ENCODE measurements at regions not wholly inside any gene's neighbourhood (a gene's known extent, or its start where the extent isn't known, plus 50 kb on each side); places are given as distances from the start of the nearest gene placed in this dataset.

DNA sequence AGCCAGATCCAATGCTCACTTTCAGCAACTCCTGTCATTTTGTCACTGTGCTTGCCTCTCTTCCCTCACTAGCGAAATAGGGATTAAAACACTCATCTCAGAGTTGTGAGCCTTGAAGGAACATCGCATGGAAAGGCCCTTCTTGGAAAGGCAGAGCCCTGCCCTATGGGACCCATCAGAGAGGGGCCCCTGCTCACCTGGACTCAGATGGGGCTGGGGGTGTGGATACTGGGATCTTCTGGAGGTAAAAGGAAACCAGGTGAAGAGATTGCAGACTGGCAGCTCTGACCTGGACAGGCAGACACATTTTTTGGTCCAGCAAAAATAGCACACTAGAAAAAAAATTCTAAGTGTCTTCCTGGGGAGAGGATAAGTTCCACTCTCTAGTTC lies 54.2 kb upstream of the EPS8L3 start:
- ChIA-PET CTCF (interaction anchor here (1.1 to 1.5 kb wide), 3 partner anchors 27 to 242 kb away, joined by 3 read pairs; partner anchors contain the start of gene AHCYL1), POLR2A (no interaction called here)
- no peaks in the 10 kb centered on the region for H3K4me1 Mint-ChIP-seq
- no peak overlapping the region for H3K27ac Mint-ChIP-seq
- no peak overlapping the region for H3K4me3 Mint-ChIP-seq
- ATAC-seq (no peak), DNase-seq (ENCODE audit: low spot score) (no peak)
- no peaks in the 10 kb centered on the region; the same call in 1 of the 2 replicates for H3K27me3 Mint-ChIP-seq (ENCODE audit: low read depth)
- TF ChIP-seq, protein P1, sequence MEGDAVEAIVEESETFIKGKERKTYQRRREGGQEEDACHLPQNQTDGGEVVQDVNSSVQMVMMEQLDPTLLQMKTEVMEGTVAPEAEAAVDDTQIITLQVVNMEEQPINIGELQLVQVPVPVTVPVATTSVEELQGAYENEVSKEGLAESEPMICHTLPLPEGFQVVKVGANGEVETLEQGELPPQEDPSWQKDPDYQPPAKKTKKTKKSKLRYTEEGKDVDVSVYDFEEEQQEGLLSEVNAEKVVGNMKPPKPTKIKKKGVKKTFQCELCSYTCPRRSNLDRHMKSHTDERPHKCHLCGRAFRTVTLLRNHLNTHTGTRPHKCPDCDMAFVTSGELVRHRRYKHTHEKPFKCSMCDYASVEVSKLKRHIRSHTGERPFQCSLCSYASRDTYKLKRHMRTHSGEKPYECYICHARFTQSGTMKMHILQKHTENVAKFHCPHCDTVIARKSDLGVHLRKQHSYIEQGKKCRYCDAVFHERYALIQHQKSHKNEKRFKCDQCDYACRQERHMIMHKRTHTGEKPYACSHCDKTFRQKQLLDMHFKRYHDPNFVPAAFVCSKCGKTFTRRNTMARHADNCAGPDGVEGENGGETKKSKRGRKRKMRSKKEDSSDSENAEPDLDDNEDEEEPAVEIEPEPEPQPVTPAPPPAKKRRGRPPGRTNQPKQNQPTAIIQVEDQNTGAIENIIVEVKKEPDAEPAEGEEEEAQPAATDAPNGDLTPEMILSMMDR (IDR thresholded peaks at IDR 0.05): no peak
- TF ChIP-seq PRRX2 (CRISPR knock-in tag; IDR thresholded peaks at IDR 0.05): no peak
- peaks cover 17% of the 10 kb centered on the region for H3K9me3 Mint-ChIP-seq
- peaks cover 9% of the 10 kb centered on the region for H3K36me3 Mint-ChIP-seq

DNA sequence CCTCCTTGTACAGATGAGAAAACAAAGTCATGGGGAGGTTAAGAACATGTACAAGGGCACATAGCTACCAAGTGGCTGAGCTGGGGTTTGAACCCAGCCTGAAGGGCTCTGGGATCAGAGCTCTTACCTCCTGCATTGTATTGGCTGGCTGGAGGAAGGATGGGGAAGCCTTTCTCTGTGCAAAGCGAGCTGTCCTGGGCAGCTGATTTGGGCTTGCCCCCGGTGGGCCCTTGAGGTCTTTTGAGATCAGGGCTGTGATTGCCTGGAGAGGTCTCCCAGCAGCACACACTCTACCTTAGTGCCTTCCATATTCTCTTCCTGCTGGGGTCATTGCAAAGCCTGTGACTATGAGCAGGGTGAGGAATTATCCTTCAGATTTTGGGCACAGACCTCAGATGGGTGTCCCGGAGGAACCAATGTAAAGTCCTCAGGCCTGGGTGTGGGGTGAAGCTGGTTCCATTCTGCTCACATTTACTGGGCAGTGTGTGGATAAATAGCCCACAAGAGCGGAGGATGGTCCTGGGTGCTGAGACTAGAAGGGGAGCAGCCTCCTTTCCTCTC lies 53.3 kb upstream of the EPS8L3 start:
- H3K9me3 Mint-ChIP-seq: peaks cover 17% of the 10 kb centered on the region
- ChIA-PET CTCF (no interaction called here), POLR2A (no interaction called here)
- no peaks in the 10 kb centered on the region; the same call in 1 of the 2 replicates for H3K27me3 Mint-ChIP-seq (ENCODE audit: low read depth)
- no peak overlapping the region for H3K4me3 Mint-ChIP-seq
- no peaks in the 10 kb centered on the region for H3K4me1 Mint-ChIP-seq
- H3K27ac Mint-ChIP-seq: no peak overlapping the region
- DNase-seq (ENCODE audit: low spot score) (no peak), ATAC-seq (no peak)
- TF ChIP-seq, protein P2, sequence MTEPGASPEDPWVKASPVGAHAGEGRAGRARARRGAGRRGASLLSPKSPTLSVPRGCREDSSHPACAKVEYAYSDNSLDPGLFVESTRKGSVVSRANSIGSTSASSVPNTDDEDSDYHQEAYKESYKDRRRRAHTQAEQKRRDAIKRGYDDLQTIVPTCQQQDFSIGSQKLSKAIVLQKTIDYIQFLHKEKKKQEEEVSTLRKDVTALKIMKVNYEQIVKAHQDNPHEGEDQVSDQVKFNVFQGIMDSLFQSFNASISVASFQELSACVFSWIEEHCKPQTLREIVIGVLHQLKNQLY (CRISPR knock-in tag; IDR thresholded peaks at IDR 0.05): no peak
- no peak for TF ChIP-seq GTF2I (CRISPR knock-in tag; conservative IDR thresholded peaks at IDR 0.05)
- no peak for TF ChIP-seq MXD4 (CRISPR knock-in tag; IDR thresholded peaks at IDR 0.05; ENCODE audit: borderline replicate concordance)
- TF ChIP-seq, protein P3, sequence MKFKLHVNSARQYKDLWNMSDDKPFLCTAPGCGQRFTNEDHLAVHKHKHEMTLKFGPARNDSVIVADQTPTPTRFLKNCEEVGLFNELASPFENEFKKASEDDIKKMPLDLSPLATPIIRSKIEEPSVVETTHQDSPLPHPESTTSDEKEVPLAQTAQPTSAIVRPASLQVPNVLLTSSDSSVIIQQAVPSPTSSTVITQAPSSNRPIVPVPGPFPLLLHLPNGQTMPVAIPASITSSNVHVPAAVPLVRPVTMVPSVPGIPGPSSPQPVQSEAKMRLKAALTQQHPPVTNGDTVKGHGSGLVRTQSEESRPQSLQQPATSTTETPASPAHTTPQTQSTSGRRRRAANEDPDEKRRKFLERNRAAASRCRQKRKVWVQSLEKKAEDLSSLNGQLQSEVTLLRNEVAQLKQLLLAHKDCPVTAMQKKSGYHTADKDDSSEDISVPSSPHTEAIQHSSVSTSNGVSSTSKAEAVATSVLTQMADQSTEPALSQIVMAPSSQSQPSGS (CRISPR knock-in tag; IDR thresholded peaks at IDR 0.05; ENCODE audit: borderline replicate concordance, low read depth): no peak
- TF ChIP-seq, protein P4, sequence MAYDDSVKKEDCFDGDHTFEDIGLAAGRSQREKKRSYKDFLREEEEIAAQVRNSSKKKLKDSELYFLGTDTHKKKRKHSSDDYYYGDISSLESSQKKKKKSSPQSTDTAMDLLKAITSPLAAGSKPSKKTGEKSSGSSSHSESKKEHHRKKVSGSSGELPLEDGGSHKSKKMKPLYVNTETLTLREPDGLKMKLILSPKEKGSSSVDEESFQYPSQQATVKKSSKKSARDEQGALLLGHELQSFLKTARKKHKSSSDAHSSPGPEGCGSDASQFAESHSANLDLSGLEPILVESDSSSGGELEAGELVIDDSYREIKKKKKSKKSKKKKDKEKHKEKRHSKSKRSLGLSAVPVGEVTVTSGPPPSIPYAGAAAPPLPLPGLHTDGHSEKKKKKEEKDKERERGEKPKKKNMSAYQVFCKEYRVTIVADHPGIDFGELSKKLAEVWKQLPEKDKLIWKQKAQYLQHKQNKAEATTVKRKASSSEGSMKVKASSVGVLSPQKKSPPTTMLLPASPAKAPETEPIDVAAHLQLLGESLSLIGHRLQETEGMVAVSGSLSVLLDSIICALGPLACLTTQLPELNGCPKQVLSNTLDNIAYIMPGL (CRISPR knock-in tag; IDR thresholded peaks at IDR 0.05): no peak
- no peak for TF ChIP-seq ZNF263 (CRISPR knock-in tag; IDR thresholded peaks at IDR 0.05; ENCODE audit: low read depth)
- TF ChIP-seq ZNF396 (CRISPR knock-in tag; IDR thresholded peaks at IDR 0.05; ENCODE audit: borderline replicate concordance): no peak
- TF ChIP-seq, protein P5, sequence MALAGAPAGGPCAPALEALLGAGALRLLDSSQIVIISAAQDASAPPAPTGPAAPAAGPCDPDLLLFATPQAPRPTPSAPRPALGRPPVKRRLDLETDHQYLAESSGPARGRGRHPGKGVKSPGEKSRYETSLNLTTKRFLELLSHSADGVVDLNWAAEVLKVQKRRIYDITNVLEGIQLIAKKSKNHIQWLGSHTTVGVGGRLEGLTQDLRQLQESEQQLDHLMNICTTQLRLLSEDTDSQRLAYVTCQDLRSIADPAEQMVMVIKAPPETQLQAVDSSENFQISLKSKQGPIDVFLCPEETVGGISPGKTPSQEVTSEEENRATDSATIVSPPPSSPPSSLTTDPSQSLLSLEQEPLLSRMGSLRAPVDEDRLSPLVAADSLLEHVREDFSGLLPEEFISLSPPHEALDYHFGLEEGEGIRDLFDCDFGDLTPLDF (CRISPR knock-in tag; IDR thresholded peaks at IDR 0.05): no peak
- TF ChIP-seq NFATC4 (CRISPR knock-in tag; IDR thresholded peaks at IDR 0.05): no peak
- TF ChIP-seq ETV6 (CRISPR knock-in tag; IDR thresholded peaks at IDR 0.05): no peak
- TF ChIP-seq, protein P6, sequence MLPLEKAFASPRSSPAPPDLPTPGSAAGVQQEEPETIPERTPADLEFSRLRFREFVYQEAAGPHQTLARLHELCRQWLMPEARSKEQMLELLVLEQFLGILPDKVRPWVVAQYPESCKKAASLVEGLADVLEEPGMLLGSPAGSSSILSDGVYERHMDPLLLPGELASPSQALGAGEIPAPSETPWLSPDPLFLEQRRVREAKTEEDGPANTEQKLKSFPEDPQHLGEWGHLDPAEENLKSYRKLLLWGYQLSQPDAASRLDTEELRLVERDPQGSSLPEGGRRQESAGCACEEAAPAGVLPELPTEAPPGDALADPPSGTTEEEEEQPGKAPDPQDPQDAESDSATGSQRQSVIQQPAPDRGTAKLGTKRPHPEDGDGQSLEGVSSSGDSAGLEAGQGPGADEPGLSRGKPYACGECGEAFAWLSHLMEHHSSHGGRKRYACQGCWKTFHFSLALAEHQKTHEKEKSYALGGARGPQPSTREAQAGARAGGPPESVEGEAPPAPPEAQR (CRISPR knock-in tag; IDR thresholded peaks at IDR 0.05): no peak
- TF ChIP-seq FOXK1 (CRISPR knock-in tag; IDR thresholded peaks at IDR 0.05): no peak
- TF ChIP-seq NR1H2 (CRISPR knock-in tag; IDR thresholded peaks at IDR 0.05): no peak
- H3K36me3 Mint-ChIP-seq: peaks cover 9% of the 10 kb centered on the region
